ENCODE measurements at regions not wholly inside any gene's neighbourhood (a gene's known extent, or its start where the extent isn't known, plus 50 kb on each side); places are given as distances from the start of the nearest gene placed in this dataset.
"Not testable (repeated sequence)": the region's sequence is repeated elsewhere in the genome, so short reads cannot be mapped to it uniquely, and the experiment has no call there.

DNA sequence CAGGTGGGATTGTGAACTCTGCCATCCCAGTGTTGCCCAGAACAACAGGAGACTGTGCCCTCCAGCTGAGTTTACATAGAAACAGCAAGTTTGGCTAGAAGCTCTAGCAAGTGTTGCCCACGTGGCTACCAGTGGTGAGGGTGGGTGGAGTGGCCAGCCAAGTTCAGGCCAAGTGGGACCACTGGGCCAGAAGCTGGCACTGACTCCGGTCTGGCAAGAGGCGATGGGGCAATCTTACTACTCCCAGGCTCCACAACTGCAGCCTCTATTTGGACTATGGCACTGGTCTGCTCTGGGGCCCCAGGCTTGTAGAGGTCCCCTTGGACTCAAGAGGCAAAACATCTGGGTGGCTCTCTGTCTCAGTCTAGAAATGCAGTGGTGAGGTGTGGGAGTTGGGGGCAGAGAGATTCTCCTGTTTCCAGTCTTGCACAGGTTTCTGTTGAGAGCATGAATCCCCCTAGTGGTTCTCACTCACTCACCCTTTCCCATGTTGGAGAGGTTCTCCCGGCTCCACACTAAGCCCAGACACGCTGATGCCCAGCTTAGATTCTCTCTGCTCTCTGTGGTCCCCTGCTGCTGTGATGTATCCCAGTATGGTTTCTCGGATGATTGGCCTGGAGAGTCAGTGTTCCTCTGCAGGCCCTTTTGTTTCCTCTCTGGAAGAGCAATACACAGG is 615.3 kb downstream of the PDHA2 start:
- no peak for TF ChIP-seq CTCF (conservative IDR thresholded peaks at IDR 0.05)
- no peak for TF ChIP-seq ZFX (IDR thresholded peaks at IDR 0.05)
- no peak overlapping the region for H3K27ac ChIP-seq

GRCh38 chr4:96458031-96458430 is 618.1 kb downstream of the PDHA2 start:
- H3K27ac ChIP-seq: not testable (repeated sequence)

DNA sequence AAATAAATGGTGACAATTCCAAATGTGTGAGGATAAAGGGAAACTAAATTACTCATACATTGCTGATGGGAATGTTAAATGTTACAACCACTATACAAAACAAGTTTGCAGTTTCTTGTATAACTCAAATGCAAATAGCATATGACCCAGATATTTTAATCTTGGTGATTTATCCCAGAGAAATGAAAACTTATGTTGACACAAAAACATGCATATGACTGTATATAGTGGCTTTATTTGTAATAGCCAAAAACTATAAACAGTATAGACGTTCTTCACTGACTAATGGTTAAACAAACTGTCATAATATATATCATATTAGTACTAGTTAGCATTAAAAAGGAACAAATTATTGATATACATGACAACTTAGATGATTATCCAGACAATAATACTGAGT is 619.2 kb downstream of the PDHA2 start:
- H3K27ac ChIP-seq: no peak overlapping the region
- TF ChIP-seq CTCF (conservative IDR thresholded peaks at IDR 0.05) (no peak), ZFX (IDR thresholded peaks at IDR 0.05) (no peak)

GRCh38 chr4:96465834-96466233 is 625.9 kb downstream of the PDHA2 start:
- TF ChIP-seq CTCF (conservative IDR thresholded peaks at IDR 0.05): no peak
- no peak for TF ChIP-seq ZFX (IDR thresholded peaks at IDR 0.05)
- no peak overlapping the region for H3K27ac ChIP-seq

- no peak overlapping the region for H3K27ac ChIP-seq
- TF ChIP-seq CTCF (conservative IDR thresholded peaks at IDR 0.05) (no peak), ZFX (IDR thresholded peaks at IDR 0.05) (no peak)
Observed at GRCh38 chr4:96471956-96472867, 632.3 kb downstream of the PDHA2 start.

- no peak overlapping the region for H3K27ac ChIP-seq
- no peak for TF ChIP-seq ZFX (IDR thresholded peaks at IDR 0.05)
- TF ChIP-seq CTCF (conservative IDR thresholded peaks at IDR 0.05): no peak
Observed at GRCh38 chr4:96473246-96473645, 633.4 kb downstream of the PDHA2 start.

GRCh38 chr4:96483308-96484030 is 643.6 kb downstream of the PDHA2 start:
- TF ChIP-seq ZFX (IDR thresholded peaks at IDR 0.05): no peak
- TF ChIP-seq CTCF (conservative IDR thresholded peaks at IDR 0.05): no peak
- H3K27ac ChIP-seq: no peak overlapping the region
